ENCODE measurements at regions not wholly inside any gene's neighbourhood (a gene's known extent, or its start where the extent isn't known, plus 50 kb on each side); places are given as distances from the start of the nearest gene placed in this dataset.

DNA sequence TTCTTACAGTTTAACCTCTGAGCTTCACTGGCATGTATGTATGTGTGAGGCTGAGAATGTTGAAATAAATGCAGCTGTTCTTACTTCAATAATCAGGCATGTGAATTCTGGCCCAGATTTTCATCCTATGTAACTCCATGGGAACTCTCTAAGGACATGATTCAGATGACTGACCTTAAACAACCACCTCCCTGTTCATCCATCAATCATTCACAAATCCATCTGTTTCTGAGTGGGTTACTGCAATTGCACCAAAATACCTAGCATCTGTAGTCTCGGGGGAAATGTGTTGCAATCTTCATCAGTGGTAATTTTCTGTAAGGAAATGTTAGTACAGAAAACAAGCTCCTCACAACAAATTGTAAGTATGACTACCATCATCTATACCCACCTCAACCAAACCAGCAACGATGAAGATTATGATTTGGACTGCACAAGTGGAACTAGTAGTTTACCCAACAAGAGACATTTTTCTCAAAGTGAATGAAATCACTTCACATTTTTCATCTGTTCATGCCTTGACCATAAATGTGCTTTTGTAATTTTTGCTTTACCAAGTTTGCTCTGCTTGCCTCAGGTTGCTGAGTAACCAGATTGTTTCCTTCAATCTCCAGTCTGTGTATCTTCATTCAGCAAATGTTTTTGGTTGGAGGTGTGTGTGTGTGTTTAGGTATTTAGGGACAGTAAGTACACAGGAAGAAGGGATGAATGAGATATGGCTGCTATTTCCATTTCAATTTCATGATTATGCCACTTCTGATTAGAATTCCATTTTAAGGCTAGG, 65.7 kb upstream of the FZD8 start:
- TF ChIP-seq CTCF (IDR thresholded peaks at IDR 0.05) (no peak), POLR2A (IDR thresholded peaks at IDR 0.05) (no peak)

Data from lower leg skin (tissue), 3 donors.